ENCODE measurements at regions not wholly inside any gene's neighbourhood (a gene's known extent, or its start where the extent isn't known, plus 50 kb on each side); places are given as distances from the start of the nearest gene placed in this dataset.

DNA sequence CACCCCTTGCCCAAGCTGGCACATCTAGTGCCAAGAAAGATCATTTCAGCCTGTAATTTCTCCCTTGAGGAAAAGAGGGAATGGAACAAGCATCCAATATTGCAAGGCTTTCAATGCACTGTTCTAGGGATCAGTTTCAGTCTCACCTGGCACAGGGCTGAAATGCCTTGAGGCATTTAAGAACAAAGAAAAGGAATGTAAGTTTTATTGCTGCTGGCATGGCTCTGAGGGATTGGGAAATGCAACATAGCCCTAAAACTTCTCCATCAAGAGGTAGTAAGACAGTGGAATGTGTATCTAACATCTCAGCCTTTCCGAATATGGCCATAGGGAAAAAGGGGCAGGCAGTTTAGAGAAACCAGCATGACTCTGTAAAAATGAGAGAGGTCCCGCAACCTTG is 732.6 kb upstream of the LCORL start:
- intact Hi-C loops (cut with DNase I): no loop called here
- Histone ChIP-seq H3K27me3 (no peaks in the 10 kb centered on the region), H3K9me3 (no peaks in the 10 kb centered on the region), H3K27ac (no peak overlapping the region), H3K4me1 (no peaks in the 10 kb centered on the region), H3K4me3 (no peak overlapping the region), H3K36me3 (replicated peaks in 1 of 2; ENCODE audit: insufficient read depth in 1 of 2, low read depth in 2 of 2) (no peaks in the 10 kb centered on the region)
- no peak for ATAC-seq
- no peak for DNase-seq
- WGBS, 2 donors: 56 to 58% methylated on average over 2 of the region's 2 CpGs
- no peak for TF ChIP-seq POLR2A (IDR thresholded peaks at IDR 0.05)
- TF ChIP-seq, protein P1, sequence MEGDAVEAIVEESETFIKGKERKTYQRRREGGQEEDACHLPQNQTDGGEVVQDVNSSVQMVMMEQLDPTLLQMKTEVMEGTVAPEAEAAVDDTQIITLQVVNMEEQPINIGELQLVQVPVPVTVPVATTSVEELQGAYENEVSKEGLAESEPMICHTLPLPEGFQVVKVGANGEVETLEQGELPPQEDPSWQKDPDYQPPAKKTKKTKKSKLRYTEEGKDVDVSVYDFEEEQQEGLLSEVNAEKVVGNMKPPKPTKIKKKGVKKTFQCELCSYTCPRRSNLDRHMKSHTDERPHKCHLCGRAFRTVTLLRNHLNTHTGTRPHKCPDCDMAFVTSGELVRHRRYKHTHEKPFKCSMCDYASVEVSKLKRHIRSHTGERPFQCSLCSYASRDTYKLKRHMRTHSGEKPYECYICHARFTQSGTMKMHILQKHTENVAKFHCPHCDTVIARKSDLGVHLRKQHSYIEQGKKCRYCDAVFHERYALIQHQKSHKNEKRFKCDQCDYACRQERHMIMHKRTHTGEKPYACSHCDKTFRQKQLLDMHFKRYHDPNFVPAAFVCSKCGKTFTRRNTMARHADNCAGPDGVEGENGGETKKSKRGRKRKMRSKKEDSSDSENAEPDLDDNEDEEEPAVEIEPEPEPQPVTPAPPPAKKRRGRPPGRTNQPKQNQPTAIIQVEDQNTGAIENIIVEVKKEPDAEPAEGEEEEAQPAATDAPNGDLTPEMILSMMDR (IDR thresholded peaks at IDR 0.05): no peak

DNA sequence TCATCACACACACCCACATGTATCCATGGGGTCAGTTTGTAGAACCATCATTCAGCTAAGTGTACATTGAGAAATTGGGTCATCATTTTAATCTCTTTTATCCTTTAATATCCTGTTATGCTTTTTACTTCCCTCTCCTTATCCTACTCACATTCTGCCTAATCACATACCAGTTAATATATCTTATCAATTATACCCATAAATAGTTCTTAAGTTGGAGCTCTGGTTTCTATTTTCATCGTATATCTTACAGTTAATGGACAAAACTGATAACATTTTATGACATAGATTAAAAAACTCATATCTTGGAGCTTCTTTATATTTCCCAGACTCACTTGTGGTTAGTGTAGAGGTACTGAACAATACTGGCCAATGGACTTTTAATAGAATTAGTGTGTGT is 729.5 kb upstream of the LCORL start:
- TF ChIP-seq, protein P1 (IDR thresholded peaks at IDR 0.05): no peak
- TF ChIP-seq POLR2A (IDR thresholded peaks at IDR 0.05): no peak
- no peaks in the 10 kb centered on the region for H3K4me1 ChIP-seq
- H3K4me3 ChIP-seq: no peak overlapping the region
- DNase-seq: no peak
- intact Hi-C loops (cut with DNase I): no loop called here
- H3K27ac ChIP-seq: no peak overlapping the region
- WGBS, 2 donors: 48 to 56% methylated on average over 1 of the region's 1 CpG
- no peaks in the 10 kb centered on the region for H3K36me3 ChIP-seq (replicated peaks in 1 of 2; ENCODE audit: insufficient read depth in 1 of 2, low read depth in 2 of 2)
- H3K9me3 ChIP-seq: no peaks in the 10 kb centered on the region
- ATAC-seq: no peak
- H3K27me3 ChIP-seq: no peaks in the 10 kb centered on the region

DNA sequence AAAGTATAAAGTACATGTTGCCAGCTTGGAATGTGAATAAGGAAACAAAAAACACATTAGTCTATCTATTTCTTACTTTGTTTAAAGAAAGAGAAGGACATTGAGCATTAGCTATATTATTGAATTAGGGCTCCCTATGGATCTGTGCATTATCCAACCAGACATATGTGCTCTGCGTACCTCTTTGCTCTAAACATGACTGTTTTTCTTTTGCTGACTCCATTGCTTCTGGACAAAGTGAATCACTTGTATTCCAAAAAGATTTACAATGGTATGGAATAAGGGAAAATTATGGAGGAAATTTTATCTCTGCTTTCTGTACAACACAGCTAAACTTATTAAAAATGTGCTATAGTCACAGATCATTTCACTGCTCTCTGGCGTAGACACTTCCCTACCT is 727.8 kb upstream of the LCORL start:
- Histone ChIP-seq H3K27me3 (no peaks in the 10 kb centered on the region), H3K27ac (no peak overlapping the region), H3K9me3 (no peaks in the 10 kb centered on the region), H3K36me3 (replicated peaks in 1 of 2; ENCODE audit: insufficient read depth in 1 of 2, low read depth in 2 of 2) (no peaks in the 10 kb centered on the region), H3K4me3 (no peak overlapping the region), H3K4me1 (no peaks in the 10 kb centered on the region)
- ATAC-seq: no peak
- no peak for TF ChIP-seq POLR2A (IDR thresholded peaks at IDR 0.05)
- TF ChIP-seq, protein P1 (IDR thresholded peaks at IDR 0.05): no peak
- WGBS, 2 donors: 43 to 72% methylated on average over 2 of the region's 2 CpGs
- no peak for DNase-seq
- intact Hi-C loops (cut with DNase I): no loop called here

DNA sequence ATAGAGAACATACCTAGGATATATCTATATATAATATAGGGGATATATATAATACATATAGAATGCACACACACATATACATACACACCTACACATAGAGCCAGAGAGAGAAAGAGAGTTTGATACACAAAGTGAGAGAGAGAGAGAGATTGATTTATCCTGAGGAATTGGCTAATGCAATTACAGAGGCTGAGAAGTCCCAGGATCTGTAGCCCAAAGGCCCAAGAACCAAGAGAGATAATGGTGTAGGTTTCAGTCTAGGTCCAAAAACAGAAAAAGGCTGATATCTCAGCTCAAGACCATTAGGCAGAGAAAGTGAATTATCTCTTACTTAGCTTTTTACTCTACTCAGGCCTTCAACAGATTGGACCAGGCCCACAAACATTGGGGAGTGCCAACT is 715.0 kb upstream of the LCORL start:
- TF ChIP-seq POLR2A (IDR thresholded peaks at IDR 0.05): no peak
- TF ChIP-seq, protein P1 (IDR thresholded peaks at IDR 0.05): no peak
- ATAC-seq: no peak

DNA sequence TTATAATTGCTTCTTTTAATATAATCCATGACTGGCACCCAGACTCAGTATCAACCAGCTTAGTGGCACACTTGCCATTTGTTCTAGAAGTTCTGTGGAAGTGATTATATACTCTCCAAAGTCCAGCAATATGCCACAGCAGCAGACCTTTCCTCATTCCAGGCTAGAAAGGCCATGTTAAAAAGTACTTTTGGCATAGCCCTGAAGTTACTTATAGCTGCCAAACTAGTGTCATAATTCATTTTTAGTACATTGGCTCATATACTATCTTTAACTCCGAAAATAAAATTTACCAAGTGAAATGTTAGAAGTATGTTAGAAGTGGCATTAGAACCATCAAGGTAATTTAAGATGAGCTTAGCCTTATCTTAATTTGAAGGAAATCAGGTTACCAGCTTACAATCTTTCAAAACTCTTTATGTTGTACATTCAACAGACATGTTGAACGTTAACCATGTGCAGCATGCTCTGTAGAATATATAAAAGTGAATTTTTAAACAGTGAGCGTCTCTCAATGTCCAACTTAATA is 714.2 kb upstream of the LCORL start:
- WGBS, 2 donors: 56 to 73% methylated on average over 3 of the region's 3 CpGs
- Histone ChIP-seq H3K4me3 (no peak overlapping the region), H3K9me3 (no peaks in the 10 kb centered on the region), H3K27ac (no peak overlapping the region), H3K27me3 (no peaks in the 10 kb centered on the region), H3K36me3 (replicated peaks in 1 of 2; ENCODE audit: insufficient read depth in 1 of 2, low read depth in 2 of 2) (no peaks in the 10 kb centered on the region), H3K4me1 (no peaks in the 10 kb centered on the region)
- TF ChIP-seq POLR2A (IDR thresholded peaks at IDR 0.05): no peak
- TF ChIP-seq, protein P1 (IDR thresholded peaks at IDR 0.05): no peak
- ATAC-seq (no peak), DNase-seq (no peak)
- intact Hi-C loops (cut with DNase I): no loop called here

More for the DNA sequence above, 715.0 kb upstream of the LCORL start:
- DNase-seq: no peak
- no peaks in the 10 kb centered on the region for H3K4me1 ChIP-seq
- H3K36me3 ChIP-seq (replicated peaks in 1 of 2; ENCODE audit: insufficient read depth in 1 of 2, low read depth in 2 of 2): no peaks in the 10 kb centered on the region
- H3K27me3 ChIP-seq: no peaks in the 10 kb centered on the region
- intact Hi-C loops (cut with DNase I): no loop called here
- H3K9me3 ChIP-seq: no peaks in the 10 kb centered on the region
- H3K27ac ChIP-seq: no peak overlapping the region
- H3K4me3 ChIP-seq: no peak overlapping the region
